GM12878 (cell line): ENCODE measurements at regions not wholly inside any gene's neighbourhood (a gene's known extent, or its start where the extent isn't known, plus 50 kb on each side); places are given as distances from the start of the nearest gene placed in this dataset.
A peak's percentile ranks its signal among the peaks of the same experiment; 100 is the strongest.

Experiments used
- ATAC-seq: fragments of 200-7000 bp; cut with Tn5 transposase; 3 replicates; pipeline ENCODE4 v1.9.1; 2020; ENCODE audit warnings: mild to moderate bottlenecking, moderate library complexity
- BruUV-seq: library from RNA; stranded (reverse); fragments of 400-500 nt; replicated peaks from 2 replicates; lab custom pipeline; 2021; lab: Mats Ljungman, UMichigan
- CTCF ChIA-PET: fragments of 300-600 bp; sonication (Branson Sonifier 250); formaldehyde crosslinking; extraction: SDS; loops from one replicate; lab custom pipeline; 2021; ENCODE audit warnings: inconsistent platforms; lab: Yijun Ruan, JAX
- POLR2A ChIA-PET: fragments of 350-600 bp; formaldehyde crosslinking; extraction: SDS; loops from one replicate; lab custom pipeline; 2021; ENCODE audit warnings: inconsistent platforms; lab: Charles Lee
- RAD21 ChIA-PET: fragments of 300-600 bp; sonication (Branson Sonifier 250); formaldehyde crosslinking; loops from one replicate; lab custom pipeline; 2023; ENCODE audit warnings: antibody characterized with exemption; ENCODE audit not compliant: unreplicated experiment; lab: Charles Lee
- SMC1A ChIA-PET: fragments of 300-600 bp; sonication (Branson Sonifier 250); formaldehyde crosslinking; loops from one replicate; lab custom pipeline; 2023; ENCODE audit not compliant: unreplicated experiment, uncharacterized antibody; lab: Charles Lee
- DNase-seq: peaks from one replicate; pipeline ENCODE4 v3.0.0-alpha.2; 2011; ENCODE audit warnings: low read depth, low spot score
- FAIRE-seq: peaks from 3 replicates; lab custom pipeline; 2011; peaks lifted over from hg19 to GRCh38; lab: Jason Lieb, UNC
- H2AFZ ChIP-seq: 2 replicates; pipeline ENCODE4 v1.6.0; 2011; ENCODE audit warnings: low read depth, low read length, control low read depth; ENCODE audit not compliant: control insufficient read depth
- H3K27ac ChIP-seq: 2 replicates; pipeline ENCODE4 v1.5.1; 2011; ENCODE audit warnings: control low read depth; ENCODE audit not compliant: control insufficient read depth, insufficient read depth
- H3K27me3 ChIP-seq, 2 experiments: replicated peaks in 1 of 2; 2 replicates each; pipeline versions ENCODE4 v1.6.0 to v1.6.1; 2011; ENCODE audit warnings: low read length in 1 of 2; ENCODE audit not compliant: control insufficient read depth in 2 of 2, insufficient read depth in 2 of 2
- H3K36me3 ChIP-seq, 2 experiments: 2 replicates each; pipeline ENCODE4 v1.5.1; 2011; ENCODE audit warnings: low read length in 1 of 2; ENCODE audit not compliant: control insufficient read depth in 2 of 2, insufficient read depth in 2 of 2
- H3K4me1 ChIP-seq: 2 replicates; pipeline ENCODE4 v1.6.1; 2011; ENCODE audit warnings: mild to moderate bottlenecking, low read length, moderate library complexity, mixed read lengths; ENCODE audit not compliant: control insufficient read depth, insufficient read depth
- H3K4me2 ChIP-seq: 2 replicates; pipeline ENCODE4 v1.6.0; 2011; ENCODE audit warnings: control low read depth; ENCODE audit not compliant: control insufficient read depth, insufficient read depth
- H3K4me3 ChIP-seq: fragments of 200-600 bp; sonication (generic); 2 replicates; pipeline ENCODE4 v1.5.1; 2016
- H3K79me2 ChIP-seq: 2 replicates; pipeline ENCODE4 v1.6.0; 2011; ENCODE audit warnings: low read length; ENCODE audit not compliant: control insufficient read depth, insufficient read depth
- H3K9ac ChIP-seq: 2 replicates; pipeline ENCODE4 v1.8.0; 2011; ENCODE audit warnings: low read length, control low read depth, mixed read lengths; ENCODE audit not compliant: control insufficient read depth, insufficient read depth
- H3K9me3 ChIP-seq: replicated peaks from 3 replicates; pipeline ENCODE4 v1.5.1; 2011; ENCODE audit warnings: mild to moderate bottlenecking, low read length; ENCODE audit not compliant: control insufficient read depth, insufficient read depth
- H4K20me1 ChIP-seq: 2 replicates; pipeline ENCODE4 v1.6.0; 2011; ENCODE audit not compliant: control insufficient read depth, insufficient read depth
- EZH2 ChIP-seq: IDR thresholded peaks from 2 replicates; pipeline ENCODE4 v1.6.1; 2012; ENCODE audit warnings: low read depth, mild to moderate bottlenecking, control low read depth, inconsistent platforms, low read length, borderline replicate concordance; ENCODE audit not compliant: control insufficient read depth
- FOS ChIP-seq: IDR thresholded peaks from 3 replicates; pipeline ENCODE4 v1.6.1; 2011; ENCODE audit warnings: borderline replicate concordance; ENCODE audit not compliant: insufficient read length; ENCODE audit errors: extremely low read depth
- GABPA ChIP-seq: IDR thresholded peaks from 2 replicates; pipeline ENCODE4 v1.6.1; 2014; ENCODE audit warnings: antibody characterized with exemption, low read depth, mild to moderate bottlenecking, inconsistent platforms
- IKZF2 ChIP-seq, 2 experiments: fragments of 450-650 bp; IDR thresholded peaks; 2 replicates each; pipeline ENCODE4 v1.6.1; 2017; ENCODE audit warnings: mild to moderate bottlenecking in 2 of 2, moderate library complexity in 2 of 2
- IRF5 ChIP-seq: fragments of 450-650 bp; IDR thresholded peaks from 2 replicates; pipeline ENCODE4 v1.6.1; 2017; ENCODE audit warnings: borderline replicate concordance
- JUNB ChIP-seq: IDR thresholded peaks from 2 replicates; pipeline ENCODE4 v1.6.1; 2016; ENCODE audit warnings: antibody characterized with exemption, mild to moderate bottlenecking
- MEF2A ChIP-seq: IDR thresholded peaks from 2 replicates; pipeline ENCODE4 v1.6.1; 2011; ENCODE audit warnings: low read depth, mild to moderate bottlenecking, low read length, moderate library complexity; ENCODE audit not compliant: insufficient read depth
- MTA2 ChIP-seq: fragments of 450-650 bp; IDR thresholded peaks from 2 replicates; pipeline ENCODE4 v1.6.1; 2016; ENCODE audit warnings: low read depth, mild to moderate bottlenecking, moderate library complexity
- PKNOX1 ChIP-seq: fragments of 450-650 bp; IDR thresholded peaks from 2 replicates; pipeline ENCODE4 v1.6.1; 2016; ENCODE audit warnings: mild to moderate bottlenecking
- POLR2A ChIP-seq: IDR thresholded peaks from 2 replicates; pipeline ENCODE4 v1.6.1; 2011; ENCODE audit warnings: low read depth, mild to moderate bottlenecking, low read length
- RB1 ChIP-seq: fragments of 450-650 bp; formaldehyde crosslinking; IDR thresholded peaks from 2 replicates; pipeline ENCODE4 v1.6.1; 2017; ENCODE audit warnings: mild to moderate bottlenecking, borderline replicate concordance
- SIX5 ChIP-seq: IDR thresholded peaks from 2 replicates; pipeline ENCODE4 v1.6.1; 2011; ENCODE audit warnings: mild to moderate bottlenecking, low read depth, low read length, moderate library complexity; ENCODE audit not compliant: severe bottlenecking
- SRF ChIP-seq, 2 experiments: IDR thresholded peaks; 2 replicates each; pipeline ENCODE4 v1.6.1; 2011; ENCODE audit warnings: low read depth in 2 of 2, low read length in 2 of 2, mild to moderate bottlenecking in 1 of 2, moderate library complexity in 1 of 2
- TAF1 ChIP-seq: IDR thresholded peaks from 2 replicates; pipeline ENCODE4 v1.6.1; 2011; ENCODE audit warnings: mild to moderate bottlenecking, low read depth, low read length, borderline replicate concordance
- ZBED1 ChIP-seq: IDR thresholded peaks from 2 replicates; pipeline ENCODE4 v1.6.1; 2016; ENCODE audit warnings: borderline replicate concordance
- ZBTB11 ChIP-seq: fragments of 450-650 bp; formaldehyde crosslinking; IDR thresholded peaks from 2 replicates; pipeline ENCODE4 v1.5.0; 2022; ENCODE audit warnings: mild to moderate bottlenecking, missing genetic modification characterization
- ZNF217 ChIP-seq: fragments of 450-650 bp; IDR thresholded peaks from 2 replicates; pipeline ENCODE4 v1.6.1; 2017; ENCODE audit warnings: antibody characterized with exemption, mild to moderate bottlenecking
- ZNF384 ChIP-seq: IDR thresholded peaks from 2 replicates; pipeline ENCODE4 v1.6.1; 2012; ENCODE audit warnings: low read depth, mild to moderate bottlenecking, low read length, improper control_type of control experiment, borderline replicate concordance
- ZSCAN29 ChIP-seq: fragments of 450-650 bp; IDR thresholded peaks from 2 replicates; pipeline ENCODE4 v1.6.1; 2017; ENCODE audit warnings: mild to moderate bottlenecking, moderate library complexity
- WGBS: methylation state at CpG from one replicate; pipeline ENCODE4 v1.1.6; 2016; ENCODE audit warnings: low lambda C conversion rate; ENCODE audit not compliant: insufficient replicate concordance, insufficient coverage; ENCODE audit errors: missing lambda C conversion rate; 5-methylcytosine and 5-hydroxymethylcytosine counted together
- in situ Hi-C: fragments of 300-500 bp; cut with MboI; formaldehyde crosslinking; loops from 9 replicates; pipeline ENCODE4 v1.14.3; 2018; ENCODE audit warnings: mixed read lengths
- intact Hi-C: fragments of 100-400 bp; cut with micrococcal nuclease; formaldehyde crosslinking; loops from one replicate; pipeline ENCODE4 v1.14.2; 2022; ENCODE audit not compliant: unreplicated experiment

- ChIA-PET RAD21 (no interaction called here), SMC1A (interaction anchor here (1.4 to 3.3 kb wide), 2 partner anchors 10 to 20 kb away, joined by 4 to 9 read pairs; no protein-coding TSS in a partner anchor), CTCF (no interaction called here), POLR2A (no interaction called here)
- peak; percentile 64 for ATAC-seq
- Histone ChIP-seq H3K4me1 (no peaks in the 10 kb centered on the region), H4K20me1 (no peaks in the 10 kb centered on the region), H3K9ac (no peak overlapping the region), H3K36me3 (no peaks in the 10 kb centered on the region), H3K4me3 (no peak overlapping the region), H3K4me2 (no peak overlapping the region), H3K27ac (no peak overlapping the region), H3K79me2 (no peaks in the 10 kb centered on the region), H3K27me3 (no peaks in the 10 kb centered on the region), H3K9me3 (no peaks in the 10 kb centered on the region), H2AFZ (peak overlapping the region; percentile 19)
- in situ Hi-C loops (no loop called here), intact Hi-C loops (no loop called here)
- no peak for TF ChIP-seq POLR2A
- no peak for TF ChIP-seq FOS
- TF ChIP-seq TAF1: no peak
- TF ChIP-seq JUNB: no peak
- no peak for TF ChIP-seq ZBTB11
- TF ChIP-seq MTA2: no peak
- TF ChIP-seq ZSCAN29: no peak
- no peak for TF ChIP-seq ZBED1
- TF ChIP-seq MEF2A: no peak
- no peak for TF ChIP-seq RB1
- no peak for TF ChIP-seq GABPA
- TF ChIP-seq SIX5: no peak
- TF ChIP-seq ZNF384: no peak
- TF ChIP-seq IRF5: no peak
- no peak for TF ChIP-seq EZH2
- TF ChIP-seq ZNF217: no peak
- TF ChIP-seq SRF (IDR thresholded peaks at IDR 0.05; ENCODE audit: low read depth in 2 of 2, low read length in 2 of 2): no peak
- no peak for TF ChIP-seq IKZF2 (IDR thresholded peaks at IDR 0.05)
- no peak for TF ChIP-seq PKNOX1
- no peak for FAIRE-seq
- 20% methylated on average over 5 of the region's 5 CpGs for WGBS
- DNase-seq: no peak
- no TSS peak for BruUV-seq
Observed at GRCh38 chr10:53111529-53111928, 338.9 kb upstream of the MBL2 start.
